C4-2B (cell line): ENCODE measurements at regions not wholly inside any gene's neighbourhood (a gene's known extent, or its start where the extent isn't known, plus 50 kb on each side); places are given as distances from the start of the nearest gene placed in this dataset.

Experiments
- H3K27ac ChIP-seq: fragments of 450-650 bp; 2 replicates; pipeline ENCODE4 v1.5.1; 2017
- CTCF ChIP-seq: fragments of 450-650 bp; conservative IDR thresholded peaks from 2 replicates; pipeline ENCODE4 v1.5.1; 2017; ENCODE audit warnings: mild to moderate bottlenecking
- ZFX ChIP-seq: fragments of 450-650 bp; IDR thresholded peaks from 2 replicates; pipeline ENCODE4 v1.6.1; 2017

GRCh38 chr21:38997051-38997842, 186.0 kb downstream of the PSMG1 start:
- no peak for TF ChIP-seq CTCF
- TF ChIP-seq ZFX = no peak
- H3K27ac ChIP-seq = no peak overlapping the region

GRCh38 chr21:38996355-38996754, 186.9 kb downstream of the PSMG1 start:
- no peak overlapping the region for H3K27ac ChIP-seq
- TF ChIP-seq ZFX = no peak
- TF ChIP-seq CTCF = no peak

GRCh38 chr21:38995731-38996130, 187.5 kb downstream of the PSMG1 start:
- no peak overlapping the region for H3K27ac ChIP-seq
- no peak for TF ChIP-seq CTCF
- TF ChIP-seq ZFX = no peak

- TF ChIP-seq CTCF = no peak
- no peak for TF ChIP-seq ZFX
- H3K27ac ChIP-seq = no peak overlapping the region
These were observed 188.1 kb downstream of the PSMG1 start for GRCh38 chr21:38995071-38995669.

GRCh38 chr21:38994042-38994441, 188.3 kb downstream of the ETS2 start:
- TF ChIP-seq CTCF = no peak
- no peak for TF ChIP-seq ZFX

GRCh38 chr21:38993561-38993960, 187.8 kb downstream of the ETS2 start:
- no peak overlapping the region for H3K27ac ChIP-seq
- TF ChIP-seq CTCF = no peak
- TF ChIP-seq ZFX = no peak

More at GRCh38 chr21:38994042-38994441, 188.3 kb downstream of the ETS2 start:
- no peak overlapping the region for H3K27ac ChIP-seq

GRCh38 chr21:38992737-38993136, 187.0 kb downstream of the ETS2 start:
- no peak overlapping the region for H3K27ac ChIP-seq
- TF ChIP-seq ZFX (no peak), CTCF (no peak)
